ENCODE measurements at regions not wholly inside any gene's neighbourhood (a gene's known extent, or its start where the extent isn't known, plus 50 kb on each side); places are given as distances from the start of the nearest gene placed in this dataset.

DNA sequence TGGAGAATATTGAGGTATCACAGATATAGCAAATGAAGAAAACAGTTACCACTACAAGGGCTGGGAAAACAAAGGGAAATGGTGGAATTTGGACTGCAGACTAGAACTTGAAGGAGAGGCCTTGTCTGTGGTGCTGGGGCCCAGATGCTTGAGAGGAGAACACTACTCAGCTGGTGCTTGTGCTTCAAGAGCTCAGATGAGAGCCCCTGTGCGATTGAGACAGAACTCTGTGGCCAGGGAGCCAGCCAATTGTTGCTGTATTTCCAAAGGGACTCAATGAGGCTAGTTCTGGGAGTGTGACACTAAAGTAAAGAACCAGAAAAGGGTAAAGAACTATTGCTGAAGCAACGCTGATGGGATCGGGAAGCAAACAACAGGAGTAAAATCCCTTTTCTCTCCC lies 406.5 kb upstream of the SEMA3D start:
- intact Hi-C loops (cut with DNase I): no loop called here
- Histone ChIP-seq H3K36me3 (no peaks in the 10 kb centered on the region), H3K27me3 (no peaks in the 10 kb centered on the region), H3K4me3 (no peak overlapping the region), H3K27ac (no peak overlapping the region), H3K4me1 (peaks cover 6% of the 10 kb centered on the region), H3K9me3 (no peaks in the 10 kb centered on the region)
- DNase-seq: peak; percentile 65
- ATAC-seq: peak; percentile 95
- TF ChIP-seq, protein P1, sequence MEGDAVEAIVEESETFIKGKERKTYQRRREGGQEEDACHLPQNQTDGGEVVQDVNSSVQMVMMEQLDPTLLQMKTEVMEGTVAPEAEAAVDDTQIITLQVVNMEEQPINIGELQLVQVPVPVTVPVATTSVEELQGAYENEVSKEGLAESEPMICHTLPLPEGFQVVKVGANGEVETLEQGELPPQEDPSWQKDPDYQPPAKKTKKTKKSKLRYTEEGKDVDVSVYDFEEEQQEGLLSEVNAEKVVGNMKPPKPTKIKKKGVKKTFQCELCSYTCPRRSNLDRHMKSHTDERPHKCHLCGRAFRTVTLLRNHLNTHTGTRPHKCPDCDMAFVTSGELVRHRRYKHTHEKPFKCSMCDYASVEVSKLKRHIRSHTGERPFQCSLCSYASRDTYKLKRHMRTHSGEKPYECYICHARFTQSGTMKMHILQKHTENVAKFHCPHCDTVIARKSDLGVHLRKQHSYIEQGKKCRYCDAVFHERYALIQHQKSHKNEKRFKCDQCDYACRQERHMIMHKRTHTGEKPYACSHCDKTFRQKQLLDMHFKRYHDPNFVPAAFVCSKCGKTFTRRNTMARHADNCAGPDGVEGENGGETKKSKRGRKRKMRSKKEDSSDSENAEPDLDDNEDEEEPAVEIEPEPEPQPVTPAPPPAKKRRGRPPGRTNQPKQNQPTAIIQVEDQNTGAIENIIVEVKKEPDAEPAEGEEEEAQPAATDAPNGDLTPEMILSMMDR (IDR thresholded peaks at IDR 0.05): no peak

DNA sequence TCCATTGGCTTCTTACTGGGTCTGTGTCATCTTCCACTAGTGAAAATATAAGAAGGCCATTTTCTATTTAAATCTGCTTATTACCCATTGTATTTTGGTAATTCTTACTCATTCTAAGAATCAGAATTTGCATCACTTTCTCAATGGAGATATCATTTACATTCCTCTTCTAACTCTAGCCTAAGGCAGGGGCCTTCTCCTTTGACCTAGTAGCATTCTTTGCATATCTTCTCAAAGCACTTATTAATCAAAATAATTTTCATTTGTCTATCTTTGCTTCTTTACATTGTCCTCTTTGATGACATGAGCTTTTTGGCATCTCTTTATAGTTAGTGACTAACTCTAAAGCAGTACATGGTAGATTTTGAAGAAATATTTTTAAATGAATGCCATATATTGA lies 400.9 kb upstream of the SEMA3D start:
- no peak overlapping the region for H3K27ac ChIP-seq
- ATAC-seq (no peak), DNase-seq (no peak)
- no peak overlapping the region for H3K4me3 ChIP-seq
- H3K4me1 ChIP-seq: no peaks in the 10 kb centered on the region
- H3K36me3 ChIP-seq: no peaks in the 10 kb centered on the region
- TF ChIP-seq, protein P1 (IDR thresholded peaks at IDR 0.05): no peak
- H3K27me3 ChIP-seq: no peaks in the 10 kb centered on the region
- H3K9me3 ChIP-seq: no peaks in the 10 kb centered on the region
- intact Hi-C loops (cut with DNase I): no loop called here

DNA sequence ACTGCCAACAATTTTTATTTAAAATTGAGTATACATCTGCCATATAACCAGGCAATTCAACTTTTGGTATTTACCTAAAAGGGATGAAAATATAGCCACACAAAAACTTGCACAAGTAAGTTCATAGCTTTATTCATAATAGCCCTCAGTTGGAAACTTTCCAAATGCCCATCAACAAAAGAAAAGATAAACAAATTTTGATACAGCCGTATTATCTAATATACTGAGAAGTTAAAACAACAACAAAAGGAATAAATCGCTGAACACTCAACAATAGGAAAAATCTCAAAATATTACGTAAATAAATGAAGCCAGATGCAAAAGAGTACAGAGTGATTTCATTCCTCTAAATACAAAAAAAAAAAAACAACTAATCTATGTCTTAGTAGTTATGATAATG lies 399.2 kb upstream of the SEMA3D start:
- intact Hi-C loops (cut with DNase I): no loop called here
- no peaks in the 10 kb centered on the region for H3K36me3 ChIP-seq
- H3K4me1 ChIP-seq: no peaks in the 10 kb centered on the region
- DNase-seq (no peak), ATAC-seq (no peak)
- H3K9me3 ChIP-seq: no peaks in the 10 kb centered on the region
- no peaks in the 10 kb centered on the region for H3K27me3 ChIP-seq
- TF ChIP-seq, protein P1 (IDR thresholded peaks at IDR 0.05): no peak
- no peak overlapping the region for H3K27ac ChIP-seq
- no peak overlapping the region for H3K4me3 ChIP-seq

DNA sequence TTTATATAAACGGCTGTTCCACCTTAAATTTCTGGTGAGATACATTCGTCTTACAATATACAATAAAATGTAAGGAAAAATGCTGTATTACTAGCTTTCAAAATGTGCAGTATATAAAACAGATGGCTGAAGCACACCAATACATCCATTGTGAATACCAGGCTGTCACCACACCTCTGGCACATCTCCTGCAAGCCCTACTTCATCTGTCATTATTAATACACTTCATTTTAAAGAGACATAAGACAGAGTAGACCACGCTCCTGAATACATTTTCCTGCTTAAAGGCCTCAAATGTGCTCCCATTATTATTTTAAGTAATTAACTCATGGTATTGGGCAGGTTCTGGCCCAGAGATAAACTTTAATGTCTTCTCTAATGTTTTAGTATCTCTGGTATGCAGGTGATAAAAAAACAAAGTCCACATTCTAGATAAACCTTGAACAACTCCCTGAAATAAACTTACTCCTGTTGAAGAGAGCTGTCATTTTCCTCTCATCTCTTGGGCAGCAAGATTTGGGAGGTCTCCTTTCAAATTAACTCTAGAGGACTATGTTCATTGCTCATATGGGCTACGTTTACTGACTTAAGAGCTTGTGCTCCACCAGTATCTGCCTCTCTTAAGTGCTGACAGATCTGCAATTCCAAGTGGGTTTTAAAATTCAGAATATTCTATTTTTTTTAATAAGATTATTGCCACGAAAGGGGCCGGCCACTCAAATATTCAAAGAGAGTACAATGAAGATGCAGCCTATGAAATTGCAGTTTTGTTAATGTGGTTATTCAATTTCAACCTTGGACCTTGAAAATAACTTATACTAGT lies 396.5 kb upstream of the SEMA3D start:
- DNase-seq (no peak), ATAC-seq (no peak)
- no peaks in the 10 kb centered on the region for H3K36me3 ChIP-seq
- no peaks in the 10 kb centered on the region for H3K9me3 ChIP-seq
- H3K4me1 ChIP-seq: no peaks in the 10 kb centered on the region
- intact Hi-C loops (cut with DNase I): no loop called here
- no peaks in the 10 kb centered on the region for H3K27me3 ChIP-seq
- no peak overlapping the region for H3K27ac ChIP-seq
- TF ChIP-seq, protein P1 (IDR thresholded peaks at IDR 0.05): no peak
- no peak overlapping the region for H3K4me3 ChIP-seq

DNA sequence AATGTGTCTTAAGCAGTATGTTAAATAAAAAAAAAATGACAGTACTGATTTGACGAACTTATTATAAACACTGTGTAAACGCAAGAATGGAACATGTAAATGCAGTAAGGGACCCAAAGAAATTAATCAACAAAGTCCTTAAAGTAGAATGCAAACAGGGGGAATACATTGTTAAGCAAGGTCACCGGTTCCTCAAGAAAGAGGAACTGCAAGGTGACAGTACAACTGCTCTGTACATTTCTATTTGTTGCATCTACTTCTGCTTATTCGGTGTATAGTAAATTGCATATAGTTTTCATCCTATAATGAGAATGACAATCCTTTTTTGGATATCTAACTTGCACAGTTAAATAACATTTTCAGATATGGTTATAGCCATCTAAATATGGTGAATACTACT lies 387.0 kb upstream of the SEMA3D start:
- no peak overlapping the region for H3K27ac ChIP-seq
- ATAC-seq (no peak), DNase-seq (no peak)
- H3K27me3 ChIP-seq: no peaks in the 10 kb centered on the region
- no peaks in the 10 kb centered on the region for H3K9me3 ChIP-seq
- intact Hi-C loops (cut with DNase I): no loop called here
- no peaks in the 10 kb centered on the region for H3K36me3 ChIP-seq
- TF ChIP-seq, protein P1 (IDR thresholded peaks at IDR 0.05): no peak
- H3K4me3 ChIP-seq: no peak overlapping the region
- H3K4me1 ChIP-seq: no peaks in the 10 kb centered on the region

All from upper lobe of right lung (tissue), 1 donor.